GM19023 (cell line): ENCODE measurements at regions not wholly inside any gene's neighbourhood (a gene's known extent, or its start where the extent isn't known, plus 50 kb on each side); places are given as distances from the start of the nearest gene placed in this dataset.

ENCODE experiments used
- ATAC-seq: cut with Tn5 transposase; IDR thresholded peaks from one replicate; pipeline ENCODE4 v1.9.1; 2021; ENCODE audit warnings: mild to moderate bottlenecking, moderate library complexity; ENCODE audit not compliant: unreplicated experiment

DNA sequence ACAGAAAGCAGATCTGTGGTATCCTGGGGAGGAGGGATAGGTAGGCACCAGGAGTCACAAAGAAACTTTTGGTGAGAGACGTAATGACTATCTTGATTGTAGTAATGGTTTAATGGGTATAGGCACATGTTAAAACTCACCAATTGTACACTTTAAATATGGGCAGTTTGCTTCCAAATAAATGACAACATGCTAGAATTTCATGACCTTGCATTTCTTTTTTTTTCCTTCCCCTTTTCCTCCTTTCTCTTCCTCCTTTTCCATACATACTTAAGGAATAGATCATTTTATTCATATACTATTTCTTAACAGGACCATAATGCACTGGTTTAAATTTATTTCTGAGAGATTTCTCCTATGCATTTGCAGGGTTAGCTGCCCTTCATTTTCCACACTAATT, 341.8 kb downstream of the TMEM182 start:
- no peak for ATAC-seq

DNA sequence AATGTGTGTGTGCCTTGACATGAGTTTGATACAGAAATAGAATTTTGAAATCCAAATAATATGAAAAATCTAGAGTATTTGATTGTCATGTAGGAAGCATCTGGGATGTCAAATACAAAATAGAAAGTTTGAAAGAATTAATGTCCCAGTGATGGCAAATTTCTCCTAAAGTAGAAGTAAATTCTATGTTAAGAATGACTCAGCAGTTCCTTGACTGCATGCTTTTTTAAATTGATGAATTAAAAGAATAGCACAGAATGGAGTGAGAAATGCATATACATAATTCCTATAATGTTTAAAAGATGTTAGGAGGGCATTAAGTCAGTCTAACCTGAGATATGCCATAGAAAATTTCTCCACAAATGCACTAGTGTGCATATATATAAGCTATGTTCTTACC, 357.5 kb downstream of the TMEM182 start:
- no peak for ATAC-seq

- no peak for ATAC-seq
These were observed 359.3 kb downstream of the TMEM182 start for GRCh38 chr2:103121106-103121505.

GRCh38 chr2:103123516-103123915, 361.7 kb downstream of the TMEM182 start:
- no peak for ATAC-seq

- ATAC-seq, result no peak
These were observed 369.0 kb downstream of the TMEM182 start for GRCh38 chr2:103130857-103131256.

DNA sequence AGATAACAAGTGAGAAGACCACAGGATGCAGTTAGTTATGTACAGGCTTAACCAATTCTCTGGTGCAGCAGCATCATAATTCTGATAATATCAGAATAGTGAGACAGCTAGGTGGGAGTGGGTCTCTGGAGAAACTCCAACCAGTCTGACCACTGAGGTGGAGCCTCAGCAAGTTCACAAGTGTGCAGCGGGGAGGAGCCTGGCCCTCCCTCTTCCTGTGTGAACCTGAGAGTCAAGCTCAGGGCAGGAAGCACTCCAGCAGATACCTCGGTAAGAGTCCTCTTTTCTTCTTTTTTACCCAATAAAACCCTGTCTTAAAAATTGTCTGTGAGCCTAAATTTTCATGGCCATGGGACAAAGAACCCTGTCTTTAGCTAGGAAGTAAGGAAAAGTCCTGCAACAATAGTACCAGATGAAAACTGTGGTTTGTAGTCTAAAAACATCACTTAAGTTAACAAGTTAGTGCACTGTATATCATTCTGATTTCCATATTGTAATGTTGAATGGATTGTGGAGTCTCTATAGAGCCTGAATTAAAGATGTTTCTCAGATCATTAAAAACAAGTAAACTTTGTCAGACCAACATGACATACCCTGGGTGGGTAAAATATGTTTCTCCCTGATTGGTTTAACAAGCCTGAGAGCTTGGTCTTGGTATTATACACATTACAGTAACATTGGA, 370.8 kb downstream of the TMEM182 start:
- peak; percentile 90 for ATAC-seq

GRCh38 chr2:103135679-103136078, 373.8 kb downstream of the TMEM182 start:
- ATAC-seq, result no peak

DNA sequence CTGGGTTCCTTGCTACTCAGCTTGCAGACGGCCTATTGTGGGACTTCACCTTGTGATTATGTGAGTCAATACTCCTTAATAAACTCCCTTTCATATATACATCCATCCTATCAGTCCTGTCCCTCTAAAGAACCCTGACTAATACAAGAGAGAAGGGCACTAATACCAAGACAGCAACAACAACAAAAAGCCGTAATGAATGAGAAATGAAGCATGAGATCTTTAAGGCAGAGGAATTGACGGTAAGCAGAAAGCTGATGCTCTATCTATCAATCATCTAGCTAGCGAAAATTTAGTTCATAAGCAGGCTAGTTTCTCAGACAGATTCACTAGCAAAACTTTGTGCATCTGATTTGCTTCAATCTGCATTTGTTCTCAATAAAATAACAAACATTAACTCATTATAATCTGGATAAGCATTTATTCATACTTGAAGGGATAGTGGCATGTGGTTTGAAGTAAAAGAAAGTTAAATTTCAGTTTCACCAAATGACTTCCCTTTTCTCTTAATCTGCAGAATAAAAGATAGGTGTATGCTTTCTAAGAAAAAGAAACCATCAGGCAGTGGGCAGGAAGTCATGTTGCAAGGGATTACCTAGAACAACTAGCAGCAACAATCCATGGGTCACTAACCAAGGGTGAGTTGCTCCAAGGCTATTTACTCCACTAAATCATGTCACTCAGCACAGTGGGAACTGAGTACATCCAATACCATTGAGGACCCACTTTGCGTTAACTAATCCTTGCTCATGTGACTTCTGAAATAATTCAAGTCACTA, 376.5 kb downstream of the TMEM182 start:
- peak; percentile 45 for ATAC-seq

DNA sequence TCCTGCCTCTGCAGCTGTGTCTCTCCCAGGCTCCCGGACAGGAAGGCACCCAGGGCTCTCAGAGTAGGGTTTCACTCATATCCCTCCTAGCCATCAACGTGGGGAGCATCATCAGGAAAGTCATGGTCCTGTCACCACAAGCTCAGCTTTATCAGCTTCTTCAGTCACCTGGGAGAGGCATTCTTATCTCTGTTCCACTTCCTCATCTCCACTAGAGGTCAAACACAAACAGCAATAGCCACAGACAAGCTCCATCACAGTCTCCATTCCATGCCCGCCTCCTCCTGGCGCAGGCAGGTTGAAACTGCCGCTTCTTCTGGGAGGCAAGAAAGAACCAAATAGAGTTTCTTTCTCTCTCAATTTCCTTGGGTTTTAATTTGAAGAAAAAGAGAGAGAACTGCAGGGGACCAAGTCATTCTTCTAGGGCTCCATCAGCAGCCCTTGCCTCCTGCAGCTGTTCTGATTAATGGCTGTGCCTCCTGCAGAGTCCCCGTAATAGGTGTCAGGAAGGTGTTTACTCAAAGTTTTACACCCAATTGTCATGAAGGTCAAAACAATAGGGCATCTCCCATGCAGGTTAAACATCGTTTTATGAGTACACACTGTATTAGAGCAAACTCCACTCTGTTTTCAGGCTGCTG, 377.9 kb downstream of the TMEM182 start:
- no peak for ATAC-seq

- ATAC-seq, result no peak
These were observed 383.0 kb downstream of the TMEM182 start for GRCh38 chr2:103144837-103145236.

GRCh38 chr2:103145739-103146138, 383.9 kb downstream of the TMEM182 start:
- ATAC-seq, result no peak

DNA sequence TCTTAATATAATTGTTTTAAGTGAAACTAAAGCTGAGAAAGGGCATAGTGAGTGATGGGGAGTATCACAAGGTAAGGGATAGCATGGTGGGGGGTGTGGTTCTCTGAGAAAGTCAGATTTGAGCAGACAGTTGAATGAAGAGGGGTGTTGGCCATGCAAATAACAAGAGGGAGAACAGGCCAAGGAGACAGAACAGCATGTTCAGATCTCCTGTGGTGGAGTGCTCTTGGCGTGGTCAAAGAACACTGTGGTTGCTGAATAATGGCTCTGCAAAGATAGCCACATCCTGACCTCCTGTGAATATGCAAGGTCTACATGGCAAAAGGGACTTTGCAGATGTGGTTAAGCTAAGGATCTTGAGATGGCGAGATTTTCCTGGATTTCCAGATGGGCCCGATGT, 389.2 kb downstream of the TMEM182 start:
- ATAC-seq, result no peak

DNA sequence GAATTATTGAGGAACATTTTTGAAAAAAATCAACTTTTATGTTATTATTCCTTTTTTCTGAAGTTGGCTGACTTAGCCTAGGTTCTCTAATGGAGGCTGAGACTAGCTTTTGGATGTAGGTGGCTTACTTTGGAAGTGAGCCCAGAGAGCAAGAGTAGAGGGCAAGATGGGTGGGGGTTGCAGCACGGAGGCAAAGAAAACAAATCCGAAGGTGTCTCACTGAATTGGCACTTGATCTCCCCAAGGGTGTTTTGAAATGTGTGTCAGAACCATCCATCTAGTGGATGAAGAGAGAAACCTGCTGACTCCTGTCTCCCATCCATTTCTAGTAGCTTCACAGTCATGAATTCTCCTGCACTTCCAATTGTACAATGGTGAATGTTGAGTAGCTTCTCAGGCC, 390.7 kb downstream of the TMEM182 start:
- ATAC-seq, result no peak

DNA sequence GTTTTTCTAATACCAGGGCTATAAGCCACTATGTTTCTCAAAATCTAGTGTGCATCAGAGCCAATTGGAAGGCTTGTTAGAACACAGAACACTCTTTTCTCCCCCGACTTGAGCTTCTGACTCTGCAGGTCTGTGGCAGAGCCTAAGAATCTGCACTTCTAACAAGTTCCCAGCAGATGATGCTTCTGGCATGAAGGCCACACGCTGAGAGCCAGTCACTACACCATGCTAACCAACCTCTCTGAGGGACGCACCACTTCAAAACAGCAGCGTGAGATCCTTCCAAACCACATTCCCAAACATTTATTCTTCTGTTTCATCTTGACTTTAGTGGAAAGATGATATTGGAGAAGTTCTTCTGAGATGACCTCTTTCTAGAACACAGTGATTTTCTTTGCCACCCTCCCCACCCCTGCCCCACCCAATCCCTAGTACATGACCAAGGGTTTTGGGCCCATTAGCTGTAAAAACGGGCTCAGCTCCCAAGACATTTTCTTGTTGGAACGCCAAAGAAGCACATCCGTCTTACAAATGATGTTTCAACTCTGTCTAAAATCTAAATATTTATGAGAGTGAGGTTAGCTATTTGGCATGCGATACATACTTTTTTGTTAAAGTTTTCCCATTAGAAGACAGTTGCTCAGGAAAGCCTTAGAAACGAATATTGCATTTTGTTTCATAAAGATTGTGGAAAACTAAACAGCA, 391.9 kb downstream of the TMEM182 start:
- no peak for ATAC-seq

- no peak for ATAC-seq
These were observed 393.5 kb downstream of the TMEM182 start for GRCh38 chr2:103155308-103155707.

DNA sequence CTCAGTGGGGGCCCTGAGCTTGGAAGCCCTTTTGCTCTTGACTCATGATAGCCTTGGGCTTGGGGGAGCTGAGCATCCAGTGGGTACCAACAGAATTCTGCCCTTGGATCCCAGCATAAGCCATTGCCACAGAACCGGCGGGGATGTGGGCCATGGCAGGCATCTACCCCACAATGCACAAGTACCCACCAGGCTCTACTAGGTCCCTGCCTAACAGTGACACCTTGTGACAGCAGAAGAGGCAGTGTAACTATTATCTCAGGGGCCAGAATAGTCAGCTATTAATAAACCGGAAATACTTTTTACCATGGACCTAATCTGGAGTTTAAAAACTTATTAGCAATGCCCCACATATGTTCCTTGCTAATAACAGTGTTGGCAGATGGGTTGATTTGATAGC, 397.2 kb downstream of the TMEM182 start:
- no peak for ATAC-seq

- peak; percentile 57 for ATAC-seq
These were observed 399.8 kb downstream of the TMEM182 start for GRCh38 chr2:103161456-103162289.

- no peak for ATAC-seq
These were observed 402.9 kb downstream of the TMEM182 start for GRCh38 chr2:103164748-103165147.

DNA sequence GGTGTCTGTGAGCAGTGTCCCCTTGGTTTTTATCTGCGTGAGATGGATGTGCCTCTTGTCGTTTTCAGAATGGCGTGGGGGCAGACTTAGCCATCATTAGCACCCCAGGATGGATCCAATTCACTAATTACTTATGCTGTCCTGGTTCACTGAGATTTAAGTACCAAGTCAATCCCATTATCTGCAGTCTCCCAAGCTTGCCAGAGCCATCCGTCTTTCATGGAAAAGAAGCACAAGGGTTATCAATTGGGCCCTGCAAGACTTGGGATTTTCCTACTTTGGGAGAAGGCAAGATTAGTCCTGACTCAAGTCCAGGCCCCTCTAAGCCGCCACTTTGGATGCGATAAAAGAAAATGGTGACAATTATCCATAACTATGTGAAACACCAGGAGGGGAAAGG, 404.0 kb downstream of the TMEM182 start:
- ATAC-seq, result no peak

DNA sequence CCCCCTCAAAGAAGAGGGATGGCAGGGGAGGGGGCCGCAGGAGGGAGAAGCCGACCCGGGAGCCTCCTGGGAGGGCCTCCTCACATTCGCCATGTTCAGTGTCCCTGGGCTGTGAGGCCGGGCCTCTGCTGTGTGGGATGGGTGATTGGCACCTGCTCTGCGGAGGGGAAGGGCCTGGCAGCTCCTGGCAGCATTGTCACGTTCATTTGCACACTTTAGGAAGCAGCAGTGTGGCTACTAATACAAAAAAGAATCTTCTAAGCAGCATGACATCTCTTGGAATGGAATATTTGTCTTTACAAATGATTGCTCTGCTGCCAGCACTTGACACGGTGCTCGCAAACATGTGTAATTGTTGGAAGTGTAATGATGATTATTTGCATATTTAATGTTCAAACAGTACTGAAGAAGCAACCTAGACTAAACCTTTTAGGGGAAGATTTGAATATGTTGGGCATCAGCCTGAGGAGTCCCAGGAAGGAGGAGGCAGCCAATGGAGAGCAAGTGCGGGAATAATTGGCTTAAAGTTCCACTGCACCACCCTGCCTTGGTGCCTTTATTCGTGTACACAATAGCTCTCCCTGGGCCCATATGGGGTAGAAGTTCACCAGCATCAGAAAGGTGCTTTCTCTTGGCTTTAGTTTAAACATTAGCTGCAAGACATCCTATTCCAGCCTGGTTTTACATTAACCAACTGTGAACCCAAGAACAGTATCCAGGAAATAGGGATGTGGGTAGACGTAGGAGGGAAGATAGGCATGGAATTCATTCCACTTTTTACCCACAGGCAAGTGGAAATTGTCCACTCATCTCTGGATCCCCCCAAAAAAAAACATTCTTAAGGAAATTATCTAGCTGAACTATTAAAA, 404.9 kb downstream of the TMEM182 start:
- ATAC-seq, result no peak
